ENCODE measurements at regions not wholly inside any gene's neighbourhood (a gene's known extent, or its start where the extent isn't known, plus 50 kb on each side); places are given as distances from the start of the nearest gene placed in this dataset.

DNA sequence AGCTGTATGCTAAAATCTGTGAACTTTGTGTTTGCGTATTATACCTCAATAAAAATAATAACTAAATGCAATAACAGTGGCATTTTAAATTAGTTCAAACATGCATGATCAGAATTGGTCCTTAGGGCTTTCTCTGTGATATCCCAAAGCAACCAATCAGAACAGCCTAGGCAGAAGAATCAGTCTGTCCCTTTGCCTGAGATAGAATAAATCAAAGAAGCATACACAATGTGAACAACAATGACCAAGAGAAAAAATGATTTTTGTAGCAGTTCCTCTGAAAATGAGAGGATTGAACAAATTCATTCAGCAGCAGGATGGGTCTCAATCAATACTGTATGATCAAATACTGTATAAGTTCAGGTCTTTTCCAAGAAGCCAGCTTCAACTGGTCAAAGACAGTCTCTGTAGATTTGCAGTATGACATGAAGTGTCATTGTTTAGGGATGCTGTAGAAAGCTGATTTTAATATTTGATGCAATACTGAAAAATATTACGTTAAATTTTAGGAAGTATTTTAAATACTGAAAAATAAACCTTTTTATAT lies 1071.6 kb downstream of the AGBL1 start:
- no peaks in the 10 kb centered on the region for H3K36me3 ChIP-seq (ENCODE audit: control insufficient read depth, insufficient read depth, low read length)
- no peak overlapping the region for H2BK120ac ChIP-seq (ENCODE audit: low read depth, low read length)
- H3K4me2 ChIP-seq (ENCODE audit: low read depth, low read length): no peak overlapping the region
- H4K91ac ChIP-seq (ENCODE audit: insufficient read depth, low read depth, low read length): no peak overlapping the region
- H3K4me3 ChIP-seq (ENCODE audit: insufficient read depth, low read depth, low read length): no peak overlapping the region
- no peaks in the 10 kb centered on the region for H3K79me1 ChIP-seq (ENCODE audit: low read depth in 1 of 2, low read length in 2 of 2)
- no peak overlapping the region for H4K5ac ChIP-seq (ENCODE audit: low read depth, low read length)
- H4K8ac ChIP-seq (ENCODE audit: low read depth in 2 of 2, low read length in 2 of 2): no peak overlapping the region
- no peak overlapping the region for H3K18ac ChIP-seq (ENCODE audit: low read depth, low read length)
- CTCF ChIA-PET: no interaction called here
- H2BK5ac ChIP-seq (ENCODE audit: low read depth, low read length, poor library complexity, severe bottlenecking): no peak overlapping the region
- no peak for DNase-seq
- ATAC-seq (ENCODE audit: low read depth): no peak
- BruUV-seq (replicated peaks): no TSS peak
- no peaks in the 10 kb centered on the region for H3K27me3 ChIP-seq (ENCODE audit: control insufficient read depth, insufficient read depth, low read length)
- H3K27ac ChIP-seq (ENCODE audit: insufficient read depth, low read length): no peak overlapping the region
- H2AK9ac ChIP-seq (replicated peaks; ENCODE audit: low read depth, low read length, poor library complexity): no peak overlapping the region
- WGBS, 2 experiments (ENCODE audit: extremely low coverage in 2 of 2, insufficient read length in 1 of 2): no CpG with 5 or more reads among the region's 2 CpGs
- no peak overlapping the region for H3K4ac ChIP-seq (ENCODE audit: low read depth, low read length)
- dilution Hi-C loops (cut with HindIII; ENCODE audit: low sequenced_read_pairs, unreplicated experiment) (no loop called here), intact Hi-C loops (cut with micrococcal nuclease) (no loop called here), in situ Hi-C loops (cut with MboI; ENCODE audit: low sequenced_read_pairs) (no loop called here)
- no peak overlapping the region for H3K9ac ChIP-seq (ENCODE audit: low read depth, low read length)
- H2BK20ac ChIP-seq (ENCODE audit: low read depth, low read length): no peak overlapping the region
- no peaks in the 10 kb centered on the region for H3K4me1 ChIP-seq (ENCODE audit: control insufficient read depth, insufficient read depth, low read length)
- H3K14ac ChIP-seq (replicated peaks; ENCODE audit: low read depth, low read length): no peak overlapping the region
- no peak overlapping the region for H2AK5ac ChIP-seq (ENCODE audit: low read depth, low read length)
- 0 out of 2 replicates have a peak, but pooled peaks cover 5% of the 10 kb centered on the region for H3K9me3 ChIP-seq (ENCODE audit: control insufficient read depth, insufficient read depth, low read length)
- no peak overlapping the region for H3K56ac ChIP-seq (ENCODE audit: extremely low read depth, insufficient read depth, low read length)
- H3K9me1 ChIP-seq (ENCODE audit: insufficient read depth, low read length): no peaks in the 10 kb centered on the region
- no peak overlapping the region for H3K23ac ChIP-seq (ENCODE audit: low read depth, low read length)
- H4K20me1 ChIP-seq (ENCODE audit: insufficient read depth, low read length): no peaks in the 10 kb centered on the region
- POLR2A ChIA-PET (ENCODE audit: unreplicated experiment): no interaction called here
- H2BK15ac ChIP-seq (ENCODE audit: low read depth, low read length): no peak overlapping the region
- TF ChIP-seq, protein P1, sequence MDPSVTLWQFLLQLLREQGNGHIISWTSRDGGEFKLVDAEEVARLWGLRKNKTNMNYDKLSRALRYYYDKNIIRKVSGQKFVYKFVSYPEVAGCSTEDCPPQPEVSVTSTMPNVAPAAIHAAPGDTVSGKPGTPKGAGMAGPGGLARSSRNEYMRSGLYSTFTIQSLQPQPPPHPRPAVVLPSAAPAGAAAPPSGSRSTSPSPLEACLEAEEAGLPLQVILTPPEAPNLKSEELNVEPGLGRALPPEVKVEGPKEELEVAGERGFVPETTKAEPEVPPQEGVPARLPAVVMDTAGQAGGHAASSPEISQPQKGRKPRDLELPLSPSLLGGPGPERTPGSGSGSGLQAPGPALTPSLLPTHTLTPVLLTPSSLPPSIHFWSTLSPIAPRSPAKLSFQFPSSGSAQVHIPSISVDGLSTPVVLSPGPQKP (IDR thresholded peaks at IDR 0.05; ENCODE audit: borderline replicate concordance, low read depth, low read length): no peak
- TF ChIP-seq CHD1 (IDR thresholded peaks at IDR 0.05; ENCODE audit: low read depth, low read length): no peak
- TF ChIP-seq FOS (IDR thresholded peaks at IDR 0.05; ENCODE audit: low read depth, low read length): no peak
- no peak for TF ChIP-seq POLR2A (IDR thresholded peaks at IDR 0.05; ENCODE audit: low read depth, low read length)
- no peak for TF ChIP-seq RFX5 (IDR thresholded peaks at IDR 0.05; ENCODE audit: low read depth, low read length)
- TF ChIP-seq RCOR1 (IDR thresholded peaks at IDR 0.05; ENCODE audit: insufficient replicate concordance, low read length): no peak
- TF ChIP-seq SMC3 (IDR thresholded peaks at IDR 0.05; ENCODE audit: low read depth, low read length): no peak
- TF ChIP-seq BHLHE40 (IDR thresholded peaks at IDR 0.05; ENCODE audit: low read depth, low read length): no peak
- TF ChIP-seq MAZ (IDR thresholded peaks at IDR 0.05; ENCODE audit: borderline replicate concordance, low read depth, low read length): no peak
- no peak for TF ChIP-seq NFE2L2 (IDR thresholded peaks at IDR 0.05; ENCODE audit: low read depth, low read length)
- no peak for TF ChIP-seq CEBPB (IDR thresholded peaks at IDR 0.05; ENCODE audit: low read depth, low read length)
- TF ChIP-seq, protein P2, sequence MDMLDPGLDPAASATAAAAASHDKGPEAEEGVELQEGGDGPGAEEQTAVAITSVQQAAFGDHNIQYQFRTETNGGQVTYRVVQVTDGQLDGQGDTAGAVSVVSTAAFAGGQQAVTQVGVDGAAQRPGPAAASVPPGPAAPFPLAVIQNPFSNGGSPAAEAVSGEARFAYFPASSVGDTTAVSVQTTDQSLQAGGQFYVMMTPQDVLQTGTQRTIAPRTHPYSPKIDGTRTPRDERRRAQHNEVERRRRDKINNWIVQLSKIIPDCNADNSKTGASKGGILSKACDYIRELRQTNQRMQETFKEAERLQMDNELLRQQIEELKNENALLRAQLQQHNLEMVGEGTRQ (IDR thresholded peaks at IDR 0.05; ENCODE audit: low read depth, low read length): no peak
- TF ChIP-seq, protein P3, sequence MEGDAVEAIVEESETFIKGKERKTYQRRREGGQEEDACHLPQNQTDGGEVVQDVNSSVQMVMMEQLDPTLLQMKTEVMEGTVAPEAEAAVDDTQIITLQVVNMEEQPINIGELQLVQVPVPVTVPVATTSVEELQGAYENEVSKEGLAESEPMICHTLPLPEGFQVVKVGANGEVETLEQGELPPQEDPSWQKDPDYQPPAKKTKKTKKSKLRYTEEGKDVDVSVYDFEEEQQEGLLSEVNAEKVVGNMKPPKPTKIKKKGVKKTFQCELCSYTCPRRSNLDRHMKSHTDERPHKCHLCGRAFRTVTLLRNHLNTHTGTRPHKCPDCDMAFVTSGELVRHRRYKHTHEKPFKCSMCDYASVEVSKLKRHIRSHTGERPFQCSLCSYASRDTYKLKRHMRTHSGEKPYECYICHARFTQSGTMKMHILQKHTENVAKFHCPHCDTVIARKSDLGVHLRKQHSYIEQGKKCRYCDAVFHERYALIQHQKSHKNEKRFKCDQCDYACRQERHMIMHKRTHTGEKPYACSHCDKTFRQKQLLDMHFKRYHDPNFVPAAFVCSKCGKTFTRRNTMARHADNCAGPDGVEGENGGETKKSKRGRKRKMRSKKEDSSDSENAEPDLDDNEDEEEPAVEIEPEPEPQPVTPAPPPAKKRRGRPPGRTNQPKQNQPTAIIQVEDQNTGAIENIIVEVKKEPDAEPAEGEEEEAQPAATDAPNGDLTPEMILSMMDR (conservative IDR thresholded peaks at IDR 0.05; ENCODE audit: low read depth, low read length): no peak
- TF ChIP-seq RAD21 (IDR thresholded peaks at IDR 0.05; ENCODE audit: low read length): no peak
- no peak for TF ChIP-seq MAFK (IDR thresholded peaks at IDR 0.05; ENCODE audit: low read depth, low read length)
- TF ChIP-seq MXI1 (IDR thresholded peaks at IDR 0.05; ENCODE audit: borderline replicate concordance, low read depth, low read length): no peak
- H2AFZ ChIP-seq (replicated peaks; ENCODE audit: low read length, poor library complexity): no peak overlapping the region
